Osteoblast (primary cell): ENCODE measurements at regions not wholly inside any gene's neighbourhood (a gene's known extent, or its start where the extent isn't known, plus 50 kb on each side); places are given as distances from the start of the nearest gene placed in this dataset.

Source experiments
- DNase-seq: peaks from one replicate; pipeline ENCODE4 v3.0.0; 2011; ENCODE audit warnings: low spot score, mixed read lengths; ENCODE audit not compliant: insufficient read length; ENCODE audit errors: missing footprints
- H2AFZ ChIP-seq: 2 replicates; pipeline ENCODE4 v1.6.0; 2011; ENCODE audit warnings: mild to moderate bottlenecking, low read length
- H3K27ac ChIP-seq: 2 replicates; pipeline ENCODE4 v1.5.1; 2011; ENCODE audit warnings: mild to moderate bottlenecking, low read depth, low read length, moderate library complexity
- H3K27me3 ChIP-seq: 2 replicates; pipeline ENCODE4 v1.6.0; 2012; ENCODE audit warnings: mild to moderate bottlenecking, control low read depth, inconsistent platforms, low read length, moderate library complexity; ENCODE audit not compliant: insufficient read depth
- H3K36me3 ChIP-seq: 2 replicates; pipeline ENCODE4 v1.5.1; 2011; ENCODE audit warnings: mild to moderate bottlenecking, low read length, control low read depth, moderate library complexity; ENCODE audit not compliant: insufficient read depth
- H3K4me1 ChIP-seq: 2 replicates; pipeline ENCODE4 v1.5.1; 2011; ENCODE audit warnings: mild to moderate bottlenecking, low read length, control low read depth, moderate library complexity; ENCODE audit not compliant: insufficient read depth
- H3K4me2 ChIP-seq: 2 replicates; pipeline ENCODE4 v1.6.0; 2011; ENCODE audit warnings: mild to moderate bottlenecking, low read length; ENCODE audit not compliant: insufficient read depth
- H3K4me3 ChIP-seq: fragments of 200-600 bp; sonication (generic); 3 replicates; pipeline ENCODE4 v1.5.1; 2012; ENCODE audit warnings: mild to moderate bottlenecking, low read length, inconsistent platforms; ENCODE audit not compliant: insufficient read depth
- H3K79me2 ChIP-seq: 2 replicates; pipeline ENCODE4 v1.6.0; 2012; ENCODE audit warnings: mild to moderate bottlenecking, low read length, control low read depth, inconsistent platforms; ENCODE audit not compliant: insufficient read depth
- H3K9me3 ChIP-seq: 2 replicates; pipeline ENCODE4 v1.5.1; 2011; ENCODE audit warnings: low read depth, low read length, control low read depth
- H4K20me1 ChIP-seq: 2 replicates; pipeline ENCODE4 v1.6.0; 2012; ENCODE audit warnings: mild to moderate bottlenecking, low read length, control low read depth; ENCODE audit not compliant: insufficient read depth
- CTCF ChIP-seq: IDR thresholded peaks from 2 replicates; pipeline ENCODE4 v1.5.1; 2011; ENCODE audit warnings: mild to moderate bottlenecking, low read depth, low read length, moderate library complexity; ENCODE audit errors: extremely low read depth

GRCh38 chr21:26307640-26308039, 137.1 kb upstream of the APP start:
- Histone ChIP-seq H3K4me1 (no peaks in the 10 kb centered on the region), H3K4me3 (no peak overlapping the region), H3K27me3 (no peaks in the 10 kb centered on the region), H2AFZ (no peak overlapping the region), H4K20me1 (no peaks in the 10 kb centered on the region), H3K27ac (no peak overlapping the region), H3K36me3 (no peaks in the 10 kb centered on the region), H3K9me3 (no peaks in the 10 kb centered on the region), H3K79me2 (no peaks in the 10 kb centered on the region), H3K4me2 (no peak overlapping the region)
- no peak for TF ChIP-seq CTCF
- DNase-seq: no peak

- Histone ChIP-seq H2AFZ (no peak overlapping the region), H3K4me3 (no peak overlapping the region), H3K9me3 (no peaks in the 10 kb centered on the region), H3K27ac (no peak overlapping the region), H3K36me3 (no peaks in the 10 kb centered on the region), H3K27me3 (no peaks in the 10 kb centered on the region), H4K20me1 (no peaks in the 10 kb centered on the region), H3K4me1 (no peaks in the 10 kb centered on the region), H3K79me2 (no peaks in the 10 kb centered on the region), H3K4me2 (no peak overlapping the region)
- DNase-seq: no peak
- TF ChIP-seq CTCF: no peak
Observed at GRCh38 chr21:26297851-26298250, 127.3 kb upstream of the APP start.

GRCh38 chr21:26293141-26293946, 122.8 kb upstream of the APP start:
- no peak overlapping the region for H3K4me3 ChIP-seq
- no peak overlapping the region for H3K4me2 ChIP-seq
- no peaks in the 10 kb centered on the region for H3K27me3 ChIP-seq
- H2AFZ ChIP-seq: no peak overlapping the region
- no peaks in the 10 kb centered on the region for H3K79me2 ChIP-seq
- H3K27ac ChIP-seq: no peak overlapping the region
- no peak for DNase-seq
- no peaks in the 10 kb centered on the region for H3K9me3 ChIP-seq
- no peaks in the 10 kb centered on the region for H3K4me1 ChIP-seq
- TF ChIP-seq CTCF: no peak
- no peaks in the 10 kb centered on the region for H3K36me3 ChIP-seq
- no peaks in the 10 kb centered on the region for H4K20me1 ChIP-seq

- H2AFZ ChIP-seq: no peak overlapping the region
- no peak overlapping the region for H3K4me3 ChIP-seq
- H3K4me1 ChIP-seq: no peaks in the 10 kb centered on the region
- no peak for DNase-seq
- no peaks in the 10 kb centered on the region for H4K20me1 ChIP-seq
- H3K27ac ChIP-seq: no peak overlapping the region
- no peaks in the 10 kb centered on the region for H3K79me2 ChIP-seq
- TF ChIP-seq CTCF: no peak
- no peaks in the 10 kb centered on the region for H3K9me3 ChIP-seq
- no peak overlapping the region for H3K4me2 ChIP-seq
- no peaks in the 10 kb centered on the region for H3K36me3 ChIP-seq
- no peaks in the 10 kb centered on the region for H3K27me3 ChIP-seq
Observed at GRCh38 chr21:26288026-26288425, 117.5 kb upstream of the APP start.
